ENCODE measurements at regions not wholly inside any gene's neighbourhood (a gene's known extent, or its start where the extent isn't known, plus 50 kb on each side); places are given as distances from the start of the nearest gene placed in this dataset.
A peak's percentile ranks its signal among the peaks of the same experiment; 100 is the strongest.

DNA sequence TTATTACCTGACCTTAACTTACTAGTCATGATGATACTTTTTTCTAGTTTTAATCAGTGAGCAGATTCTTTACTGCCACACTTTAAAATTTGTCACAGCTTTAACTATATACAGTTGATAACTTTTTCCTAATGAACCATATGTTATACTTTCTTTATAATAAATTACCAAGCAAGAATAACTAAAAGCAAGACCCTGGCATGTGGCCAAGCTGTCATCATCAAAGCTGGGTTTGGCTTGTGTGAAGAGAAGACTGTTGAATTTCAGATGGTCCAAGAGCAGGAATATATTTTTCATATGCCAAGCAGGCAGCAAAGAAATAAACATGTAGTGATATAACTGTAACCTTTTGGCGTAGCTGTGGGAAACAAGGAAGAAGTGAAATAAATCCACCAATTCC lies 93.5 kb downstream of the PUS7L start:
- no peak for DNase-seq (ENCODE audit: low read depth in 2 of 2)
- H3K4me3 ChIP-seq (replicated peaks in 1 of 2; ENCODE audit: low read depth in 2 of 2, low read length in 2 of 2): no peak overlapping the region
- TF ChIP-seq, protein P1, sequence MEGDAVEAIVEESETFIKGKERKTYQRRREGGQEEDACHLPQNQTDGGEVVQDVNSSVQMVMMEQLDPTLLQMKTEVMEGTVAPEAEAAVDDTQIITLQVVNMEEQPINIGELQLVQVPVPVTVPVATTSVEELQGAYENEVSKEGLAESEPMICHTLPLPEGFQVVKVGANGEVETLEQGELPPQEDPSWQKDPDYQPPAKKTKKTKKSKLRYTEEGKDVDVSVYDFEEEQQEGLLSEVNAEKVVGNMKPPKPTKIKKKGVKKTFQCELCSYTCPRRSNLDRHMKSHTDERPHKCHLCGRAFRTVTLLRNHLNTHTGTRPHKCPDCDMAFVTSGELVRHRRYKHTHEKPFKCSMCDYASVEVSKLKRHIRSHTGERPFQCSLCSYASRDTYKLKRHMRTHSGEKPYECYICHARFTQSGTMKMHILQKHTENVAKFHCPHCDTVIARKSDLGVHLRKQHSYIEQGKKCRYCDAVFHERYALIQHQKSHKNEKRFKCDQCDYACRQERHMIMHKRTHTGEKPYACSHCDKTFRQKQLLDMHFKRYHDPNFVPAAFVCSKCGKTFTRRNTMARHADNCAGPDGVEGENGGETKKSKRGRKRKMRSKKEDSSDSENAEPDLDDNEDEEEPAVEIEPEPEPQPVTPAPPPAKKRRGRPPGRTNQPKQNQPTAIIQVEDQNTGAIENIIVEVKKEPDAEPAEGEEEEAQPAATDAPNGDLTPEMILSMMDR (IDR thresholded peaks at IDR 0.05; ENCODE audit: low read depth, low read length): no peak

DNA sequence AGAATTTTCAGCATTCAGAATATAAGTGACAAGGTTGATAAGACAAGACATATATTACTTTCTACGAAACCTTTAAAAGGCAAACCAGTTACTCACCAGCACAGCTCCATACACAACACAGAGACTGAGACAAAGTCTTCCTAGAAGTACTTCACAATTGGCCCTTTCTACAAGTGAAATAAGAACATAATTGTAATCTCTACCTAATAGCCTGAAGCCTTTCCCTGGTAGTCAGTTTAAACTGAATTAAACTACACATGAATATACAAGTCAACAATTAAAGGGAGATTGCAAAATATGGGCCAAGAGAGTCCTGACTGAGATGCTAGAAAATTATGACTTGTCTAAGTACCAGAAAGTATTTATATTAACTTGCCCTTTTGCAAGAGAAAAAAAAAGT lies 95.9 kb downstream of the PUS7L start:
- no peak overlapping the region for H3K4me3 ChIP-seq (replicated peaks in 1 of 2; ENCODE audit: low read depth in 2 of 2, low read length in 2 of 2)
- no peak for DNase-seq (ENCODE audit: low read depth in 2 of 2)
- TF ChIP-seq, protein P1 (IDR thresholded peaks at IDR 0.05; ENCODE audit: low read depth, low read length): no peak

DNA sequence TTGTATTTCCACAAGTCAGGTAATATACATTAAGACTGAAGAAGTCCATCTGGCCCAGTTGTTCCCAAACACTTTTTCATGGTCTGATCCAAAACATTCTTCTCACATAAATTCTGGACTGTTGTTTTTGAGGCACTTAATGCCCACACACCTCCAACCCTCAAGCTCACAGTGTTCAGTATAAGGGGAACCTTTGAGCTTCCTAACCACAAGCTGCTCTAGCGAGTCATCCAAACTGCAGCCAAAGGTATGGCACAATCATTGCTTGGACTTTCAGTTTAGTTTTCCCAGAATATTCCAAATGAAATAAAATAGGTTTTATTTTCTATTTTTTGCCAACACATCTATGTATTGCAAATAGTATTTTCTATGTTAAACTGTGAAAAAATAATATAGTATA lies 103.0 kb downstream of the PUS7L start:
- peak; percentile 20 to 23 for DNase-seq (ENCODE audit: low read depth in 2 of 2)
- no peak overlapping the region for H3K4me3 ChIP-seq (replicated peaks in 1 of 2; ENCODE audit: low read depth in 2 of 2, low read length in 2 of 2)
- TF ChIP-seq, protein P1 (IDR thresholded peaks at IDR 0.05; ENCODE audit: low read depth, low read length): no peak

- TF ChIP-seq, protein P1 (IDR thresholded peaks at IDR 0.05; ENCODE audit: low read depth, low read length): no peak
- DNase-seq (ENCODE audit: low read depth in 2 of 2): no peak
- no peak overlapping the region for H3K4me3 ChIP-seq (replicated peaks in 1 of 2; ENCODE audit: low read depth in 2 of 2, low read length in 2 of 2)
Measured at GRCh38 chr12:43653917-43654316, 101.9 kb upstream of the ADAMTS20 start.

DNA sequence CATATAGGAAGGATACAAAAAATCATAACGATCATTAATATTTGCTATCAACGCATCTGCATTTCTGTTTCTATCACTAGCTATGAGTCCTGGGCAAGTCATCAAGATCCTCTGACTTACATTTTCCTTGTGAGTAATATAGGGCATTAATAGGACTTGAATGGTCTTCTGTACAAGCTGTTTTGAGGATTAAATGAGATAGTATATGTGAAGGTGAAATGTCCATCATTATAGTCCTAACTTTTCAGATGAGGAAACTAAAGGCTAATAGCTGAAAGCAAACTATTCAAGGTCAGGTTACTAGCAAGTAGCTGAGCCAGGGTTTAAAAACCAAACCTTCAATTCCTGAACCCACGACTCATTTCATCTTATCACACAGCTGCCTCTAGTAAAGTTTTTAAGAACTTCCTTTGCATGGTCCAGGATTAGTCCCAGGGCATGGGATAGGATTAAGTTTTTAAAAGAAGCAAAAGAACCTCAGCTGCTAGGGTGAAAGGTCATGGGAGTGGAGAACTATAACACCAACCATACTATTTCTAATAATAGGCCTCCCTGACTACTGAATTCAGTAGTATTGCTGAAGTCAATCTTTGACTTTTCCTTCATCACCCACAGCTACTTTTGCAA lies 101.4 kb upstream of the ADAMTS20 start:
- H3K4me3 ChIP-seq (replicated peaks in 1 of 2; ENCODE audit: low read depth in 2 of 2, low read length in 2 of 2): no peak overlapping the region
- DNase-seq (ENCODE audit: low read depth in 2 of 2): no peak
- TF ChIP-seq, protein P1 (IDR thresholded peaks at IDR 0.05; ENCODE audit: low read depth, low read length): no peak

DNA sequence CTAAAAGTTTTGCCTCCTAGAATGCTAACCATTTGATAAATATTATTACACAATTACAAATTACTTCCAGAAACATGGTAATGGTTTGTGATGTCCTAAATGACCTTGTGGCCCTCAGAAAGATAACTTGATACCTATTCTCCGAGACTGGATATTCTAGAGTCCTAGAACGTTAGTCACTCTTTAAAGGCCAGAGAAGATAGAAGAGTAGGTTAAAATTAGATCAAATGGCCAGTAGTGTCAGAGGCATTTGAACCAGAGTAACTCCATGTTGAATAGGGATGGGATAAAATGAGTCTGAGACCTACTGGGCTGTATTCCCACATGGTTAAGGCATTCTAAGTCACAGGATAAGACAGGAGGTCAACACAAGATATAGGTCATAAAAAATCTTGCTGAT lies 96.6 kb upstream of the ADAMTS20 start:
- no peak for DNase-seq (ENCODE audit: low read depth in 2 of 2)
- H3K4me3 ChIP-seq (replicated peaks in 1 of 2; ENCODE audit: low read depth in 2 of 2, low read length in 2 of 2): no peak overlapping the region
- TF ChIP-seq, protein P1 (IDR thresholded peaks at IDR 0.05; ENCODE audit: low read depth, low read length): no peak

- DNase-seq (ENCODE audit: low read depth in 2 of 2): no peak
- H3K4me3 ChIP-seq (replicated peaks in 1 of 2; ENCODE audit: low read depth in 2 of 2, low read length in 2 of 2): no peak overlapping the region
- TF ChIP-seq, protein P1 (IDR thresholded peaks at IDR 0.05; ENCODE audit: low read depth, low read length): no peak
Measured at GRCh38 chr12:43638806-43639205, 86.8 kb upstream of the ADAMTS20 start.

All from cardiac fibroblast (primary cell).